DMS 273 treated with DMSO at 0.1 percent for 48 hours (cell line): ENCODE measurements at regions not wholly inside any gene's neighbourhood (a gene's known extent, or its start where the extent isn't known, plus 50 kb on each side); places are given as distances from the start of the nearest gene placed in this dataset.

Source experiments
- DNase-seq: peaks from one replicate; lab custom pipeline; 2025; lab: John Stamatoyannopoulos, UW

DNA sequence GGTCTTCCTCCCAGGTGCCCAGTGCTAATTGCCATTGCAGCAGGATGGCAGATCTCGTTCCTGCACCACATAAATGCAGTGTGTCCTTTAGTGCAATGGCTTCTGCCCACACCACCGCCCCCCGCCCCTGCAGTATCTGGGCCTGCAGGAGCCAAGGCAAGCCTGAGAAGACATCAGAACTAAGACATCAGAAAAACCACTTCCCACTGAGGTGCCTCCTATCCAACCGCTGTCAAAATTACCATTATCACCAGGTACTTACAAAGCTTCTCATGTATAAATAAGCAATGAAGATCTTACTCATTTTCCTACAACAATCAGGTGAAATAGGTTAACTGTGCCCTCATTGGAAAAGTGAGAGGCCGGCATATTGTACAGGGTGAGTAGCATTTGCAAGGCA is 228.8 kb downstream of the FBXO15 start:
- DNase-seq, result no peak

DNA sequence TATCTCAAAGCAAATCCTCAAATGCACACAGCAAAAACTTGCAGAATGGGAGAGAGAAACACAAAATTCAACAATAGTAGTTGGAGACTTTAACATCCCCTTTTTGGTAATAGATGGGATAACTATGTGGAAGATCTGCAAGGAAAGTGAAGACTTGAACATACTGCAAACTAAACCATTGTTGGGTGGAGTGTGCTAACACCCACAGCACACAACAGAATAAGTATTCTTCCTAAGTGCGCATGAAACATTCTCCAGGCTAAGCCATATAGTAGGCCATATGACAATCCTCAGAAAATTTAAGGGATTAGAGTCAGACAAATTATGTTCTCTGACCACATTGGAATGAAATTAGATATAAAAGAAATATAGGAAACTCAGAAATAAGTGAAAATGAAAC is 230.6 kb downstream of the FBXO15 start:
- DNase-seq, result no peak

DNA sequence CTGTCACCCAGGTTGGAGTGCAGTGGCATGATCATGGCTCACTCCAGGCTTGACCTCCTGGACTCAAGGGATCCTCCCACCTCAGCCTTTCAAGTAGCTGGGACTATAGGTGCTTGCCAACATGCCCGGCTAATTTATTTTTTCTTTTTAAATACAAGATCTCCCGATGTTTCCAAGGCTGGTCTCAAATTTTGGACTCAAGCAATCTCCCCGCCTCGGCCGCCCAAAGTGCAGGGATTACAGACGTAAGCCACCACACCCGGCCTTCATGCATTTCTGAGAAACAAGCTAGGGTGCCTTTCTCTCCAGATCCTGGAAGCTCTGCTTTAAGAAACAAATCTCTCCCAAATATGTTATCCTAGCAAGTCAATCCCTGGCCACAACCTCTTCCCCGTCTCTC is 234.1 kb downstream of the FBXO15 start:
- DNase-seq, result no peak

DNA sequence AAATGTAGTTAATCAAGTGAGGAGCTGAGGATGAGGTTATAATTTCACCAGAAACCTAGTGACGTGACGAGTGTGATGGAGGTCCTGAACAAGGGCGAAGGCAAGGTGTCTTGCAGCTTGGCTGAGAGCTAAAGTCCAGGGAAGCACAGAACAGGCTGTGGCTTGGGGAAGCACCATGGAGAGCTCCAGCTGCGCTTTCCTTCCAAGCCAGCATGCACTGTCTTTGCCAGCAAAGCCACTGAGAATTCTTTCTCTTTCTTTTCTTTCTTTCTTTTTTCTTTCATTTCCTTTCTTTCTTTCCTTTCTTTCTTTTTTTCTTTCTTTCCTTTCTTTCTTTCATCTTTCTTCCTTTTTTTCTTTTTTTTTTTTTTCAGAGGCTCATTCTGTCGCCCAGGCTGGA is 239.3 kb downstream of the FBXO15 start:
- DNase-seq, result no peak

DNA sequence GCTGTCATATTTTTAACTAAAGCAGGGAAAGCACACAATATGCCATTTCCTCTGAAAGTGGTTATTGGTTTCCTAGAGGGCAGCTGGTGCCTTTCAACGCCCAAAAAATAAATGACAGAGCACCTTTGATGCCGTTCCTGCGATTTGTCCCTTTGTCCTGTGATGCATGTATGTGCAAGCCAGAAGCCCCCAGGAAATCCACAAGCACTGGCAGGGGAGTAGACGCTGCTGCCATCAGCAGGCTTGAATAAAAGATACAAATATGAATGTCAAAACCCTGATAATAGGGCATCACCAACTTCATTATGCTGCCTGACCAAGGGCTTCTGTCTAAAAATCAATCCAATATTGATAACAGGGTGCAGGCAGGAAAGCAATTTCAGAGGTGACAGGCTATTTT is 246.1 kb downstream of the FBXO15 start:
- no peak for DNase-seq

DNA sequence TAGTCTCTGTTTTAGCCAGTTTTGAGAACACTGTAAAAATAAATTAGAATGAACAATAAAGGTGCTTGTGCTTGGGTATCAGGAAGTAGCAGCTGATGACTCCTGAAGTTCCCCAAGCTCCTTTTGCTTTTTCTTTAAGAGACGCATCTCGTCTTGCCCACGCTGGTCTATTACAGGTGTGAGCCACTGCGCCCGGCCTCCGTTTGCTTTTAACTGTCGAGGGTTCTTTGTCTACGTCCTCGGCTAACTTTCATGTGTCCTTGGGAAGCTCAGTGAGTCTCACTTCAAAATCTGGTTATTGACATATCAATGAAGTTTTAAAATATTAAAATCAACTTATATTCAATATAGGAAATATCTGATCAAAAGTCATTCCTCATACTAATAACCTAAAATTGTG is 246.5 kb downstream of the FBXO15 start:
- no peak for DNase-seq

DNA sequence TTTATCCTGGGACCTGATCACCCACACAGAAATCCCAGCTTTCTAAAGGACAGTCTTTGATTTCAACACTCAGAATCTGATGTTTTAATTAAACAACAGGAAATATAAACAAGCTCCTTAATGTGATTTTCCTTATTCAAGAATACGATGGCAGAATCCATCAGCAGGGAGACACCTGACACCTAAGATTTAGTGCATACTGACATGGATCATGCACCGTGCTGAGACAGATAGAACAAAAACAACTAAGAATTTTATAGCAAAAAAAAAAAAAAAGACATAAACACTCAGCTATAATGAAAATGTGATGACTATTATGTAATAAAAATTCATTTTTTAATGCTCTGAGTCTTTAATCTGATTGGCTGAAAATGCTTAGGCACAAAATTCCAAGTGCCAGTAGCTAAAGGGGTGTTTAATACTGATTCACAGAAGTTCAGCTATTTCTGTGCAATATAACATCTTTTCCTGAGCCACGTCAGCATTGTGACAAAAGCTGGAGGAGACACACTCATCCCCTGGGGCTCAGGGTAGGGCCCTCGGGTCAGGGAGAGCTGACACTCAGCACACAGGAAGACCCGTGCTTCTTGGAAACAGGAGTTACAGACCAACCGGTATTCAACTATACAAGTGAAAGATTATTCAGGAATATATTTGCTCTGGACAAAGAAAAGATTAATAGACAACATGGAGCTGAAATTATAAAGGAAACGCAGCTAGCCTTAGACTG is 247.4 kb downstream of the FBXO15 start:
- no peak for DNase-seq

DNA sequence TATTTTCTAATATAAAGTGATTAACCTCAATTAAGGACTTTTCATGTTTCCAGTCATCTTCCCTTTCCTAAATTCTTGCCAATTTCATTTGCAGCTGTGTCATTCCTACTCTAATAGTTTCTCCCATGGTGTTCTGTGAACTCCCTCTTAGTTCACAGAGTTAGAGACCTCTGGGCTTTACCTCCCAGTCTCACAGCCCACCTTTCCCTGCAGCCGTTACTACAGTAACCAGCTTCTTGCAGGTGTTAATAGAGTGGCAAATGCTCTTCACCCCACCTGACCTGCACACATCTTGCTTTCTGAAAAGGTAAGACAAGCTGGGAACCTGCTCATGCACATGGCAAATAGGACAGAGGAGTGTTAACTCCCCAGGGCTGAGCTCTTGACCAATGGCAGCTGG is 250.1 kb downstream of the FBXO15 start:
- DNase-seq, result no peak

DNA sequence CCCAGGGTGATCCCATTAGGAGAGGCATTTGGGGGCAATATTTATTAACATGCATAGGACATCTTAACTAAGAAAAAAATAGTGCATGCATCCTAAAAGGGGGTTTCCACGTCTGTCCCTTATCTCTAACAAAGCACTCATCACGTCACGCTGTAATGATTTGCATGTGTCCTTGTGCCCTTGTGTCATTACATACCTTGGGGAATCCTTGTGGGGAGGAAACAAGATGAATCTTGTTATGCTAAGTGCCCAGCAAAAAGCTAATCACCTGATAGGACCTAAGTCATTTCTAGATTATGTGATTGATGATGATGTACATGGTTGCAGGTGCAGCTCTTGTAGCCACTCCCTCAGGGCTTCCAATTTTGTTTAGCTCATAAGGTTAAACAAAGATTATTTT is 250.9 kb downstream of the FBXO15 start:
- DNase-seq, result no peak

DNA sequence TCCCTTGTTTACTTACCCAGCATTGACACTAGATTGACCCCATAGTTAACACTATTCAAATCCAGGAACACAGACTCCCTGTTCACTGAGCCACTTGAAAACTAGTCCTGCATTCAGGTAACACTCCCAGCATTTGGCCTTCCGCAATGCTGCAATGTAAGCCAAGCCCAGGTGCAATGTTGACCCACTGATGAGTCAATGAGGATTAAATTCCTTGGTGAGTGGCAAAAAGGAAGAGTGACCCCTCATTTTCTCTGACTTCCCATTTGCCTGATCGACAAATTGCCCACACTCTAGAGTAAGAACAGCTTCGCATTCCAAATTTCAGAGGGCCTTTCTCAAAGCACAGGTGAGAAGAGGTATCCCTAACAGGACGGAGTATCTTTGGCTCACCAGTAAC is 251.9 kb downstream of the FBXO15 start:
- DNase-seq, result no peak

DNA sequence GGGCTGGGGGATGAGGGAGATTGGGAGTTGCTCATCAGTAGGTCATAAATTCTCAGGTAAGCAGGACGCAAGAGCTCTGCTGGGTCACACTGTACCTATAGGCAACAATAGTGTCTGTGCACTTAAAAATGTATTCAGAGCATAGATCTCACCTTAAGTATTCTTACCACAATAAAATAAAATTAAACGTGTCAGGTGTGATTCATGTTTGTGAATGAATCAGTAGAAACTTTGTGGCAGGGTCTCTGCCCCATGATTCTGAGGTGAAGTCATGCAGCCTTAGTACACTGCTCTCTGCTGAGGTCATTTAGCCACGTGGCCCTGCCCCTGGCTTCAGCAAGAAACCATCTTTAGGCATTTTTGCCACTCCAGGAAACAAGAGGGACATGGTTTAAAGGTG is 253.8 kb downstream of the FBXO15 start:
- no peak for DNase-seq

DNA sequence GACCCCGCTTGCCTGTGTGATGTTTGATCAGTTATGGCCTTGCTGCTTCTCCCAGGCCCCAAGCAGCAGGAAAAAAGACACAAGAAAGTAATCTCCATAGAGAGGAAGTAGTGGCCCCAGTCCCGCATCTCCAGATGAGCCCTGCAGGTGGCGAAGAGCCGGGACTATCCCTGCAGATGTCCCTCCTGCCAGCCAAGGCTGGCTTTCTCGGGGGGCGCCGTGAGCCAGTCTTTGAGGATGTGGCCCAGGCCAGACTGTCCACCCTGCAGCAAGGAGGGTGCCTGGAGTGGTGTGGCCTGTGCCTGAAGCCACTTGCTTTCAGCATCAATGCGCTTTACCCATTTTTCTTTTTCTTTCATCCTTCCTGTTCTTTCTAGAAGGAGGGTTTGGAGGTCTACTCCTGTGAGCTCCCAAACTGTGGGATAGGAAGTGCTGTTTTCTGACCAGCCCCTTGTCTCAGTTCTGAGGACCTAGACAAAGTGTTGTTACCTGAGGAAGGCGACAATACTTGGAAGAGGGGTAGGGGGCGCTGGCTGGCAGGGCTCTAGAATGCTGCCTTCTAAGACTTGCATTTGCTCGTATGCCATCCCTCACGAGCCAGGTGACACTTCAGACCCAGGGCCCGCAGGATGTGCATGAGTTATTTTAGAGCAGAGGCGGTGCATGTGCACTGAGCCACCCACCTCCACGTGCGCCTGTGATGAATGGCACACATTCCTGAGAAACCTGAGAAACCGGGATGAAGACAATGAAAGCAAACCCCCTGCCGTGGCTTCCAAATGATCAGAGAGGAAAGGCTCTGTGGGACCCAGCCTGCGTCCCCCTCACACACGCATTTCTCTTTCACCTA is 255.8 kb downstream of the FBXO15 start:
- DNase-seq, result no peak

DNA sequence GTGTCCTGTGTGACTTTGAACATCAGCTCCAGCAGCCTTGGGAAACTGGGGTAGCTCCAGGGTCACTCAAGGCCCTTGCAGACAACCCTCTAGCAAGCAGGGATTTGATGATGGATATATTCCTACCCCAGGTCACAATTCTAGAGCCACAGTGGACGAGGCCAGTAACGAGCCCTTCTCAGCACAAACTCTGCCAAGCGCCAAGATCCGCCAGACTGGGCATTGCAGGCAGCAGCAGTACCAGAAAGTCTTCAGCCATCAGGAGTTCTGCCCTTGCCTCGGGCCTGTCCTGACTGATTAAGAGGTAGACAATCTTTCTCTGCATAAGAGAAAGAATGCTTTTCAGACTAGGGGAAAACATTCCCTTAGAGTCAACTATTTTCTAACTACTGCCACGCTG is 259.1 kb downstream of the FBXO15 start:
- DNase-seq, result no peak

DNA sequence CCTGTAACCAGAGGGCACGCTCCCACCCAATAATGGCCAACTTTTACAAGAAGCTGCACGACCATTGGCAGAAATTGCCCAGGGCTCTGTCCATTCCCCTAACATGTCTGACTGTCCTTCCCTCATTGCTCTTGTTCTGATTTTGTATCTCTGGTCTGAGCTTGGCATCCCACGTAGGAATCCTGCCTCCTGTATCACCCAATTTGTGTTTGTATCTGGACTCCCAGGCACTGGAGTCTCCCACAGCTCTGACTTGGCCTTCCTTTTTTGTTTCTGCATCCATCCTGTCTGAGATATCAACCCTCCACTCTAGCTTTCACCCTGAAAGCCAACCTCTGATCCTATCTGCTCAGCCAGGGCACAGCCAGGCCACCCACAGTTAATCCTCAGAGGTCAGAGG is 259.8 kb downstream of the FBXO15 start:
- DNase-seq, result no peak

DNA sequence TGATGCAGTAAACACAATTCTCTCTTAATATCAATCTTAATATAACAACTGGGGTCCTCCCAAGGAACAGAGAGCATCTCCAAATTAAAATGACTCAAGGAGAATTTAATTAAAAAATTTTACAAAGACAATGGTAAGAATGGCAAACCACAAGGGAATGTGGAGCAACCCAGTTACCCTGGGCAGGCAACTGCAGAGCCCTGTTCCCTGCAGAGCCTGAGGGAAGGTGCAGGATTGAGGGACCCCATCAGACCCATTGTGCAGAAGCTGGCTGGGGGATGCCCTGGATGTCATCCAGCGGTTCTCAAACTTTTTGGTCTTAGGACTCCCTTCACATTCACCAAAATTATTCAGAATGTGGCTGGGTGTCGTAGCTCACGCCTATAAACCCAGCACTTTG is 262.8 kb downstream of the FBXO15 start:
- DNase-seq, result no peak

DNA sequence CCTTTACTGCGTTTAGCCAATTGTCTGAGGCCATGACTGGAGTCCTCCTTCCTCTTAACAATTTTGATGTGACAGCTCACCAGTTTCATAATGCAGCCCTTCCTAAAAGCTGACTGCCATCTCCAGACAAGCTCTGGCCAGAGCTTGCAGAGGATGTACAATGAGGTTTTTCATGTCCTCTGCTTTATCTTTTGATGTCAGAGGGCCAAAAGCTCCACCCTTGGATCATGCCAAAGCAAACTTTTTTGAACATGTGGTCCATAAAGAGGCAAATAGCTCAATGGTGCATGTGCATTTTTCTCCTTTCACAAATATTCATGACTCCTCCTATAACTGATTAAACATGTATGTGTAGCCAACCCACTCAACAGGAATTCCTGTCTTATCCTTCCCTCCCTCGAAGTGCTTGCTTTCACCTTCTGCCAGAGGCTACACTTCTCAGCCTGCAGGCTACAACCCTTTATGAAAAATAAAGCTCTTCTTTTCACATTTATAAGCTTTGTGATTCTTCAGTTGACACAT is 266.2 kb downstream of the FBXO15 start:
- no peak for DNase-seq

DNA sequence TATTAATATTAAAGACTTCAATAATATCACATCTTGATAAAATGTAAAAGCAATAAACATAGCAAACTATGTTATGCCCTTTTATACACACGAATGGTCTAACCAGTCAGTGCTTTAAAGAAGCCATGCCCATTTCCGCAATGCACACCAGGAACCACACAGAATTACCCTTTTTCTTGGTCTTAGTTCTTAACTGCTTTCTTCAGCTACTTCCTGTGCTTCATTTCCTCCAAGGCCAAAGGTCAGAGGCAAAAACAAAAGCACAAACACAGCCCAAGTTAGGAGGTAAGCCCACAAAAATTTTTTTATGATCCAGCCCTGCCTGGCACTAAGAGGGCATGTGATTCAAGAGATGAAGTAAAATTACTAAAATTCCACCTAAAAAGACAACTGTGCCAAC is 267.2 kb downstream of the FBXO15 start:
- no peak for DNase-seq

DNA sequence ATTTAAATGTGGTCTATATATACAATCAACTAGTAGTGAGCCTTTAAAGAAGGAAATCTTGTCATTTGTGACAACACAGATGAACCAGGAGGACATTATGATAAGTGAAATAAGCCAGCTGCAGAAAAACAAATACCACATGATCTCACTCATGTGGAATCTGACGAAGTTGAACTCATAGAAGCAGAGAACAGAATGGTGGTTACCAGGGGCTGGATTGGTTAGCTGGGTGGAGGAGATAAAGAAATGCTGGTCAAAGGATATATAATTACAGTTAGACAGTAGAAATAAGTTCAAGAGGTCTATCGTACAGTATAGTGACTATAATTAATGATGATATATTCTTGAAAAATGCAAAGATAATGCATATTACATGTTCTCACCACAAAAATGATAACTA is 267.9 kb downstream of the FBXO15 start:
- no peak for DNase-seq

DNA sequence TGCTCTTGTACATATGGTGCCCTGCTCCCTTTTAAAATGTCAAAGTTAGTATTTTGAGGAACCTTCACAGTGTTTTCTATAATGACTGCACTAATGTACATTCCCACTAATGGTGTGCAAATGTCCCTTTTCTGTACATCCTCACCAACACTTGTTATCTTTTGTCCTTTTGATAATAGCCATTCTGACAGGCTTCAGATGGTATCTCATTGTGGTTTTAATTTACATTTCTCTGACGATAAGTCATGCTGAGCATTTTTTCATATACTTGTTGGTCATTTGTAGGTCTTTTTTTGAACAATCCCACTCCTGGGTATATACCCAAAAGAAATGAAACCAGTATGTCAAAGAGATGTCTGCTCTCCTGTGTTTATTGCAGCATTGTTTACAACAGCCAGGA is 268.3 kb downstream of the FBXO15 start:
- no peak for DNase-seq

DNA sequence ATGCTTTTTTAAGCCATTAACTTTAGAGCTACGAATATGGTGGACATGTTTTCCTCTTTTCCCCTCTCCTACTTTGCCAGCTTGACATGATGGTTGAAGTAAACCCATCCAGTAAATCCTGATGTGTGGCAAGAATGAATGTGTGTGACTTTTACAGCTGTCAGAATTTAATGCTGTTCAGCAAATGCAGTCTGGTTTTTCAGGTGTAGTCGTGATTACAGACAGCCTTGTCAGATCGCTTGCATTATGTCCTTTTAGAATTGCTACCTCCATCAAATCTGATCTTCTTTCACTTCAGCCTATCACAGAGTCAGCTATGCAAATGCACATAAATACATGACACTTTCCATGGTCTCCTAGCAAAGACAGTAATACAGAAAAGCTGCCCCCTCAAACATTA is 278.5 kb downstream of the FBXO15 start:
- DNase-seq, result no peak

DNA sequence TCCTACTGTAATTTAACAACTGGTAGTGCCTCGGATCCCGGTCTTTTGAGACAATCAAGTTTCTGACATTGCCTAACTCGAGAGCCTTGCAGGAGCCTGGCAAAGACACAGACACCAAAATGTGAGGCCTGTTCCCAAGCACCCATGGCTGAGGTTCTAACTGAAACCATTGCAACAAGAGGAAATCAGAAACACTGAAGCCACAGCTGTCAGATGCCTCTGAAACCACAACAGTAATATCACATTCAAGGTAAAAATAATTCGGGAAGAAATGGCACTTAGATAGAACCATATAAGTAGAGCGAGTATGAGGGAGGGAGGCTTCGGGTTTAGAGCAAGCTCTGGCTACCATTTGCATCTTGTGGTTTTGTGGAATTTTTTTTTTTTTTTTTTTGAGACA is 285.9 kb downstream of the FBXO15 start:
- no peak for DNase-seq

DNA sequence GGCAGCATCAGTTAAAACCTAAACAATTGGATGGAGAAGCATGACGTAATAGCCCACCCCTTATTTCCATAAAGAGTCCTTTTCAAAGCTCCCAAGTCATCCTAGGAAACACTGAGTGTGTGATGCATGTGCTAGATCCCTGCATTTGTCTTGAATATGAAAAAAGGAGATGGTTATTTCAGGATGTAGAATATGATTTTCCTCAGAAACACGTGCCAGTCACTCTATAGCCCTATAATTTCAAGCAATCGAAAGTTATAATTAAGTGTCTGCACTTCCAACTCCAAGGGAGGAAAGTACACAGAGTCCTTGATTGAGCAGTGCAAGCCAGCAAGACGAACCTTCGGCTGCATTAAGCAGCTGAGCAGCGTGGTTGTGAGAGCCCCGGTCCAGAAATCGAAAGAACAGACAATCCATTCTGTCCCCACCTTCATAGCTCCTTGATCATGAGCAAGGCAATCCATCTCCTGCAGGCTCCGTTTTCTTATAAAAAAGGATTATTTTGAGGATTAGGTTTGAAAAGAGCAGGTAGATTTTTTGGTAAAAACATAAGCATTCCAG is 287.7 kb downstream of the FBXO15 start:
- no peak for DNase-seq
